SJCRH30 (cell line): ENCODE measurements at regions not wholly inside any gene's neighbourhood (a gene's known extent, or its start where the extent isn't known, plus 50 kb on each side); places are given as distances from the start of the nearest gene placed in this dataset.

ENCODE experiments used
- DNase-seq, 2 experiments: peaks; one replicate each; pipeline ENCODE4 v3.0.0-alpha.2; 2015 to 2020
- H3K27ac ChIP-seq: fragments of 250-450 bp; sonication (Bioruptor Pico); 2 replicates; pipeline ENCODE4 v1.5.1; 2020; ENCODE audit warnings: mild to moderate bottlenecking, moderate library complexity
- H3K27me3 ChIP-seq: fragments of 250-450 bp; sonication (Bioruptor Pico); 2 replicates; pipeline ENCODE4 v1.5.1; 2020; ENCODE audit warnings: mild to moderate bottlenecking, moderate library complexity
- H3K36me3 ChIP-seq: fragments of 250-450 bp; sonication (Bioruptor Pico); 2 replicates; pipeline ENCODE4 v1.5.1; 2020; ENCODE audit warnings: mild to moderate bottlenecking, moderate library complexity
- H3K4me1 ChIP-seq: fragments of 250-450 bp; sonication (Bioruptor Pico); 2 replicates; pipeline ENCODE4 v1.5.1; 2020; ENCODE audit warnings: mild to moderate bottlenecking, moderate library complexity
- H3K4me3 ChIP-seq: fragments of 250-450 bp; sonication (Bioruptor Pico); 2 replicates; pipeline ENCODE4 v1.5.1; 2020; ENCODE audit warnings: mild to moderate bottlenecking, moderate library complexity
- H3K9me3 ChIP-seq: fragments of 250-450 bp; sonication (Bioruptor Pico); replicated peaks from 2 replicates; pipeline ENCODE4 v1.5.1; 2020; ENCODE audit warnings: mild to moderate bottlenecking, moderate library complexity

GRCh38 chr16:79269211-79269863, 331.2 kb downstream of the MAF start:
- no peaks in the 10 kb centered on the region for H3K36me3 ChIP-seq
- H3K27ac ChIP-seq, result no peak overlapping the region
- no peak for DNase-seq
- H3K4me1 ChIP-seq, result no peaks in the 10 kb centered on the region
- H3K9me3 ChIP-seq, result no peaks in the 10 kb centered on the region
- no peak overlapping the region for H3K4me3 ChIP-seq
- H3K27me3 ChIP-seq, result no peaks in the 10 kb centered on the region

GRCh38 chr16:79267781-79268180, 332.8 kb downstream of the MAF start:
- Histone ChIP-seq H3K9me3 (no peaks in the 10 kb centered on the region), H3K4me3 (no peak overlapping the region), H3K27me3 (no peaks in the 10 kb centered on the region), H3K4me1 (no peaks in the 10 kb centered on the region), H3K27ac (no peak overlapping the region), H3K36me3 (no peaks in the 10 kb centered on the region)
- DNase-seq, result no peak

GRCh38 chr16:79267146-79267545, 333.4 kb downstream of the MAF start:
- no peaks in the 10 kb centered on the region for H3K9me3 ChIP-seq
- no peak for DNase-seq

GRCh38 chr16:79265701-79266100, 334.8 kb downstream of the MAF start:
- H3K4me3 ChIP-seq, result no peak overlapping the region
- no peaks in the 10 kb centered on the region for H3K4me1 ChIP-seq
- no peak for DNase-seq
- no peaks in the 10 kb centered on the region for H3K36me3 ChIP-seq
- H3K27ac ChIP-seq, result no peak overlapping the region
- H3K9me3 ChIP-seq, result no peaks in the 10 kb centered on the region
- H3K27me3 ChIP-seq, result no peaks in the 10 kb centered on the region

More at GRCh38 chr16:79267146-79267545, 333.4 kb downstream of the MAF start:
- H3K27ac ChIP-seq, result no peak overlapping the region
- no peaks in the 10 kb centered on the region for H3K27me3 ChIP-seq
- H3K4me1 ChIP-seq, result no peaks in the 10 kb centered on the region
- no peaks in the 10 kb centered on the region for H3K36me3 ChIP-seq
- H3K4me3 ChIP-seq, result no peak overlapping the region

GRCh38 chr16:79265196-79265595, 335.3 kb downstream of the MAF start:
- Histone ChIP-seq H3K27me3 (no peaks in the 10 kb centered on the region), H3K36me3 (no peaks in the 10 kb centered on the region), H3K9me3 (no peaks in the 10 kb centered on the region), H3K4me3 (no peak overlapping the region), H3K27ac (no peak overlapping the region), H3K4me1 (no peaks in the 10 kb centered on the region)
- DNase-seq, result no peak

- Histone ChIP-seq H3K4me1 (no peaks in the 10 kb centered on the region), H3K9me3 (no peaks in the 10 kb centered on the region), H3K27me3 (no peaks in the 10 kb centered on the region), H3K27ac (no peak overlapping the region), H3K36me3 (no peaks in the 10 kb centered on the region), H3K4me3 (no peak overlapping the region)
- no peak for DNase-seq
Measured at GRCh38 chr16:79264237-79265109, 336.1 kb downstream of the MAF start.

- H3K36me3 ChIP-seq, result no peaks in the 10 kb centered on the region
Measured at GRCh38 chr16:79263425-79263824, 337.1 kb downstream of the MAF start.

More at GRCh38 chr16:79263425-79263824, 337.1 kb downstream of the MAF start:
- Histone ChIP-seq H3K4me1 (no peaks in the 10 kb centered on the region), H3K9me3 (no peaks in the 10 kb centered on the region), H3K4me3 (no peak overlapping the region), H3K27me3 (no peaks in the 10 kb centered on the region), H3K27ac (no peak overlapping the region)
- DNase-seq, result no peak
